Panc1 (cell line): ENCODE measurements at regions not wholly inside any gene's neighbourhood (a gene's known extent, or its start where the extent isn't known, plus 50 kb on each side); places are given as distances from the start of the nearest gene placed in this dataset.

ENCODE experiments used
- ATAC-seq: fragments of 200-7000 bp; cut with Tn5 transposase; 2 replicates; pipeline ENCODE4 v1.9.1; 2020; ENCODE audit warnings: mild to moderate bottlenecking, moderate library complexity
- BruUV-seq: library from RNA; stranded (reverse); fragments of 400-500 nt; replicated peaks from 2 replicates; lab custom pipeline; 2021; lab: Mats Ljungman, UMichigan
- CTCF ChIA-PET: fragments of 300-600 bp; sonication (Branson Sonifier 250); formaldehyde crosslinking; loops from one replicate; lab custom pipeline; 2022; ENCODE audit warnings: antibody characterized with exemption; lab: Charles Lee
- POLR2A ChIA-PET: fragments of 300-600 bp; sonication (Branson Sonifier 250); formaldehyde crosslinking; loops from one replicate; lab custom pipeline; 2022; ENCODE audit warnings: antibody characterized with exemption; lab: Charles Lee
- DNase-seq: peaks from one replicate; pipeline ENCODE4 v3.0.0-alpha.2; 2010; ENCODE audit warnings: low read depth, low spot score
- H3K27ac ChIP-seq: 2 replicates; pipeline ENCODE4 v1.5.1; 2011; ENCODE audit warnings: mild to moderate bottlenecking, low read length, inconsistent platforms
- H3K27me3 ChIP-seq: fragments of 200-500 bp; sonication (Bioruptor generic); 2 replicates; pipeline ENCODE4 v1.6.0; 2014; ENCODE audit warnings: low read length, inconsistent platforms; ENCODE audit not compliant: control insufficient read depth, insufficient read depth
- H3K36me3 ChIP-seq: fragments of 200-500 bp; sonication (Bioruptor generic); 2 replicates; pipeline ENCODE4 v1.5.1; 2014; ENCODE audit warnings: inconsistent platforms, mild to moderate bottlenecking, low read length, moderate library complexity; ENCODE audit not compliant: control insufficient read depth, insufficient read depth
- H3K4me1 ChIP-seq: 2 replicates; pipeline ENCODE4 v1.5.1; 2011; ENCODE audit warnings: inconsistent platforms, mild to moderate bottlenecking, low read length, moderate library complexity; ENCODE audit not compliant: control insufficient read depth, insufficient read depth
- H3K4me3 ChIP-seq, 2 experiments: 2 replicates each; pipeline ENCODE4 v1.5.1; 2011 to 2012; ENCODE audit warnings: low read depth in 2 of 2, low read length in 2 of 2, mild to moderate bottlenecking in 2 of 2, inconsistent platforms in 1 of 2, moderate library complexity in 1 of 2
- H3K9me3 ChIP-seq: fragments of 200-500 bp; sonication (Bioruptor generic); 2 replicates; pipeline ENCODE4 v1.5.1; 2014; ENCODE audit warnings: low read depth, mild to moderate bottlenecking, inconsistent platforms, low read length, moderate library complexity; ENCODE audit not compliant: control insufficient read depth, insufficient read depth
- POLR2AphosphoS5 ChIP-seq: IDR thresholded peaks from 2 replicates; pipeline ENCODE4 v1.6.1; 2012; ENCODE audit warnings: mild to moderate bottlenecking, low read depth, low read length, moderate library complexity
- SIN3A ChIP-seq: IDR thresholded peaks from 2 replicates; pipeline ENCODE4 v1.6.1; 2012; ENCODE audit warnings: low read depth, mild to moderate bottlenecking, low read length, moderate library complexity, borderline replicate concordance; ENCODE audit not compliant: insufficient read depth
- TCF7L2 ChIP-seq: IDR thresholded peaks from 2 replicates; pipeline ENCODE4 v1.6.1; 2011; ENCODE audit warnings: mild to moderate bottlenecking, low read depth, low read length, inconsistent platforms
- in situ Hi-C: cut with HindIII; loops from 2 replicates; pipeline ENCODE4 v1.10.0; 2016; ENCODE audit warnings: low sequenced_read_pairs, low pct_unique_long_range_greater_than_20kb
- intact Hi-C: fragments of 100-400 bp; cut with micrococcal nuclease; formaldehyde crosslinking; loops from one replicate; pipeline ENCODE4 v1.10.0; 2022; ENCODE audit not compliant: unreplicated experiment
- TF ChIP-seq, protein P1 (sequence below), 2 experiments: IDR thresholded peaks; 2 replicates each; pipeline ENCODE4 v1.6.1; 2011 to 2012; ENCODE audit warnings: low read depth in 2 of 2, control low read depth in 1 of 2, low read length in 1 of 2, mild to moderate bottlenecking in 1 of 2, moderate library complexity in 1 of 2; ENCODE audit not compliant: insufficient read depth in 1 of 2
- TF ChIP-seq, protein P2 (sequence below): fragments of 450-650 bp; IDR thresholded peaks from 2 replicates; pipeline ENCODE4 v1.5.1; 2017; ENCODE audit warnings: mild to moderate bottlenecking

DNA sequence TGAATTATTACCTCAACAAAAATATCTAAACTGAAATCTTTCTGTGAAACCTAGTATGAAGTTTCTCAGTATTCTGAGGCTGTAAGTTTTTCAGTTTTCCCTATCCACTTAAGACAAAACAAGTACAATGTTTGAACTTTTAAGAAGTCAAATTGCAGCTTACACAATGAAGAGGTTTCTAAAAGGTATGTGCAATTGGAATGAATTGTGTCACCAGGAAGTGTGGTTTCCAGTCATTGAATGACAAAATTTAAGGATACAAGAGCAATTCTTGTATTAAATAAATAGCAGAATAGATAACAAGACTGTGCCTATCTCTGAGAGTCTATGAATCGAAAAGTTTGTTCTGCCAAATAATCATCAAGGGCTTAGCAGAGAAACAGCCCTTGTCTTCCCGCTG is 207.3 kb downstream of the ANKRD50 start:
- Histone ChIP-seq H3K27me3 (no peaks in the 10 kb centered on the region), H3K27ac (no peak overlapping the region), H3K9me3 (no peaks in the 10 kb centered on the region), H3K4me1 (no peaks in the 10 kb centered on the region), H3K4me3 (no peak overlapping the region), H3K36me3 (no peaks in the 10 kb centered on the region)
- no TSS peak for BruUV-seq
- ATAC-seq: no peak
- ChIA-PET POLR2A (no interaction called here), CTCF (no interaction called here)
- in situ Hi-C loops (no loop called here), intact Hi-C loops (no loop called here)
- DNase-seq: no peak
- TF ChIP-seq TCF7L2: no peak

DNA sequence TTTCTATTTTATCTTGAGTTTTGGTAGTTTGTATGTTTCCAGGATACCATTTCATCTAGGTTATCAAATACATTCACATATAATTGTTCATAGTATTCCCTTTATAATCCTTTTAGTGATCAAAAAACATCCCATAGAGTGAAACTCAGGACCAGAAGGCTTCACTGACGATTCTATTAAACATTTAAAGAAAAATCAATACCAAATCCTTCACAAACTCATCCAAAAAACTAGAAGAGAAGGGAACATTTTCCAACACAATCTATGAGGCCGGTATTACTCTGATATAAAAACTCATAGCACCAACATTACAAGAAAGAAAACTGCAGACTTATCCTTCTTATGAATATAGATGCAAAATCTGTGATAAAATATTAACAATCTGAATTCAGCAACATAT is 203.4 kb downstream of the ANKRD50 start:
- Histone ChIP-seq H3K27me3 (no peaks in the 10 kb centered on the region), H3K4me1 (no peaks in the 10 kb centered on the region), H3K9me3 (no peaks in the 10 kb centered on the region), H3K27ac (no peak overlapping the region), H3K4me3 (no peak overlapping the region), H3K36me3 (no peaks in the 10 kb centered on the region)
- ATAC-seq (no peak), DNase-seq (no peak)
- ChIA-PET POLR2A (no interaction called here), CTCF (no interaction called here)
- in situ Hi-C loops (no loop called here), intact Hi-C loops (no loop called here)
- BruUV-seq: no TSS peak
- TF ChIP-seq, protein P1, sequence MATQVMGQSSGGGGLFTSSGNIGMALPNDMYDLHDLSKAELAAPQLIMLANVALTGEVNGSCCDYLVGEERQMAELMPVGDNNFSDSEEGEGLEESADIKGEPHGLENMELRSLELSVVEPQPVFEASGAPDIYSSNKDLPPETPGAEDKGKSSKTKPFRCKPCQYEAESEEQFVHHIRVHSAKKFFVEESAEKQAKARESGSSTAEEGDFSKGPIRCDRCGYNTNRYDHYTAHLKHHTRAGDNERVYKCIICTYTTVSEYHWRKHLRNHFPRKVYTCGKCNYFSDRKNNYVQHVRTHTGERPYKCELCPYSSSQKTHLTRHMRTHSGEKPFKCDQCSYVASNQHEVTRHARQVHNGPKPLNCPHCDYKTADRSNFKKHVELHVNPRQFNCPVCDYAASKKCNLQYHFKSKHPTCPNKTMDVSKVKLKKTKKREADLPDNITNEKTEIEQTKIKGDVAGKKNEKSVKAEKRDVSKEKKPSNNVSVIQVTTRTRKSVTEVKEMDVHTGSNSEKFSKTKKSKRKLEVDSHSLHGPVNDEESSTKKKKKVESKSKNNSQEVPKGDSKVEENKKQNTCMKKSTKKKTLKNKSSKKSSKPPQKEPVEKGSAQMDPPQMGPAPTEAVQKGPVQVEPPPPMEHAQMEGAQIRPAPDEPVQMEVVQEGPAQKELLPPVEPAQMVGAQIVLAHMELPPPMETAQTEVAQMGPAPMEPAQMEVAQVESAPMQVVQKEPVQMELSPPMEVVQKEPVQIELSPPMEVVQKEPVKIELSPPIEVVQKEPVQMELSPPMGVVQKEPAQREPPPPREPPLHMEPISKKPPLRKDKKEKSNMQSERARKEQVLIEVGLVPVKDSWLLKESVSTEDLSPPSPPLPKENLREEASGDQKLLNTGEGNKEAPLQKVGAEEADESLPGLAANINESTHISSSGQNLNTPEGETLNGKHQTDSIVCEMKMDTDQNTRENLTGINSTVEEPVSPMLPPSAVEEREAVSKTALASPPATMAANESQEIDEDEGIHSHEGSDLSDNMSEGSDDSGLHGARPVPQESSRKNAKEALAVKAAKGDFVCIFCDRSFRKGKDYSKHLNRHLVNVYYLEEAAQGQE (IDR thresholded peaks at IDR 0.05; ENCODE audit: insufficient read depth in 1 of 2, low read depth in 2 of 2, low read length in 1 of 2): no peak
- no peak for TF ChIP-seq POLR2AphosphoS5

DNA sequence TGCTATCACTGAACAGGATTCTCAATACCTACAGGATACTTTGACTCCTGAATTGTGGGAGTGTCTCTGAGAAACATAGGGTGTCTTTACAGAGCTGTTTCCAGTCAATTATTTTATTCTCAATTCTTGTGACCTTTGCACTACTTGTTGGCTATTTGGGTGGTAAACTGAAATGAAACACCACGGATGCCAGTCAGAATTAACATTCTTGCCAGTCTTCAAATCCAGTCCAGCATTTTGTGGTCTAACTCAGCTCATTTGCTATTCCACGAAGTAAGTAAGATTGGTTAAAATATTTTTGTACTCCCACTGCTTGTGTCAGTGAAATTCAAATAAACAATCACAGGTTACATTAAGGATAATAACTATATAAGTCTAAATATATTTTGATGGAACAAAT is 197.9 kb downstream of the ANKRD50 start:
- no peak overlapping the region for H3K27ac ChIP-seq
- CTCF ChIA-PET: no interaction called here
- H3K36me3 ChIP-seq: no peaks in the 10 kb centered on the region
- no peaks in the 10 kb centered on the region for H3K27me3 ChIP-seq
- ATAC-seq (no peak), DNase-seq (no peak)
- intact Hi-C loops: no loop called here
- POLR2A ChIA-PET: no interaction called here
- no peaks in the 10 kb centered on the region for H3K4me1 ChIP-seq
- TF ChIP-seq, protein P1 (IDR thresholded peaks at IDR 0.05; ENCODE audit: insufficient read depth in 1 of 2, low read depth in 2 of 2, low read length in 1 of 2): no peak
- no peak for TF ChIP-seq TCF7L2
- TF ChIP-seq SIN3A: no peak
- TF ChIP-seq, protein P2, sequence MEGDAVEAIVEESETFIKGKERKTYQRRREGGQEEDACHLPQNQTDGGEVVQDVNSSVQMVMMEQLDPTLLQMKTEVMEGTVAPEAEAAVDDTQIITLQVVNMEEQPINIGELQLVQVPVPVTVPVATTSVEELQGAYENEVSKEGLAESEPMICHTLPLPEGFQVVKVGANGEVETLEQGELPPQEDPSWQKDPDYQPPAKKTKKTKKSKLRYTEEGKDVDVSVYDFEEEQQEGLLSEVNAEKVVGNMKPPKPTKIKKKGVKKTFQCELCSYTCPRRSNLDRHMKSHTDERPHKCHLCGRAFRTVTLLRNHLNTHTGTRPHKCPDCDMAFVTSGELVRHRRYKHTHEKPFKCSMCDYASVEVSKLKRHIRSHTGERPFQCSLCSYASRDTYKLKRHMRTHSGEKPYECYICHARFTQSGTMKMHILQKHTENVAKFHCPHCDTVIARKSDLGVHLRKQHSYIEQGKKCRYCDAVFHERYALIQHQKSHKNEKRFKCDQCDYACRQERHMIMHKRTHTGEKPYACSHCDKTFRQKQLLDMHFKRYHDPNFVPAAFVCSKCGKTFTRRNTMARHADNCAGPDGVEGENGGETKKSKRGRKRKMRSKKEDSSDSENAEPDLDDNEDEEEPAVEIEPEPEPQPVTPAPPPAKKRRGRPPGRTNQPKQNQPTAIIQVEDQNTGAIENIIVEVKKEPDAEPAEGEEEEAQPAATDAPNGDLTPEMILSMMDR: no peak
- no peak for TF ChIP-seq POLR2AphosphoS5
- BruUV-seq: no TSS peak
- H3K9me3 ChIP-seq: no peaks in the 10 kb centered on the region
- no peak overlapping the region for H3K4me3 ChIP-seq
- in situ Hi-C loops: no loop called here
